Neural cell (in vitro differentiated cells): ENCODE measurements at regions not wholly inside any gene's neighbourhood (a gene's known extent, or its start where the extent isn't known, plus 50 kb on each side); places are given as distances from the start of the nearest gene placed in this dataset.

Source experiments
- H2AFZ ChIP-seq: fragments of 200-600, 300-800 bp; sonication (generic), shearing (Covaris generic); 2 replicates; pipeline ENCODE4 v1.6.0; 2014; ENCODE audit warnings: low read depth, mild to moderate bottlenecking, antibody characterized with exemption, low read length, moderate library complexity
- H3F3A ChIP-seq: fragments of 200-600 bp; shearing (Covaris generic); 2 replicates; pipeline ENCODE4 v1.6.1; 2016; ENCODE audit warnings: mild to moderate bottlenecking, moderate library complexity, mixed read lengths, antibody characterized with exemption, low read length; ENCODE audit not compliant: insufficient read depth, poor library complexity, severe bottlenecking
- H3K27ac ChIP-seq: fragments of 200-600, 300-800 bp; sonication (generic), shearing (Covaris generic); 2 replicates; pipeline ENCODE4 v1.5.1; 2014; ENCODE audit warnings: mild to moderate bottlenecking, low read length, moderate library complexity
- H3K27me3 ChIP-seq: fragments of 300-800, 200-600 bp; sonication (generic), shearing (Covaris generic); 2 replicates; pipeline ENCODE4 v1.6.0; 2014; ENCODE audit warnings: mild to moderate bottlenecking, low read depth, low read length, moderate library complexity; ENCODE audit not compliant: insufficient read depth
- H3K36me3 ChIP-seq: fragments of 300-800, 200-600 bp; sonication (generic), shearing (Covaris generic); 2 replicates; pipeline ENCODE4 v1.5.1; 2014; ENCODE audit warnings: mild to moderate bottlenecking, antibody characterized with exemption, low read length, moderate library complexity; ENCODE audit not compliant: insufficient read depth
- H3K4me2 ChIP-seq: fragments of 300-800, 200-600 bp; sonication (generic), shearing (Covaris generic); 2 replicates; pipeline ENCODE4 v1.6.0; 2014; ENCODE audit warnings: mild to moderate bottlenecking, low read length
- H3K4me3 ChIP-seq: fragments of 300-800, 200-600 bp; sonication (generic), shearing (Covaris generic); 2 replicates; pipeline ENCODE4 v1.5.1; 2014; ENCODE audit warnings: mild to moderate bottlenecking, low read length, moderate library complexity
- H3K79me2 ChIP-seq: fragments of 200-600 bp; shearing (Covaris generic); replicated peaks from 2 replicates; pipeline ENCODE4 v1.6.0; 2014; ENCODE audit warnings: mild to moderate bottlenecking, low read length, moderate library complexity; ENCODE audit not compliant: insufficient read depth
- H3K9ac ChIP-seq: fragments of 300-800, 200-600 bp; sonication (generic), shearing (Covaris generic); 2 replicates; pipeline ENCODE4 v1.6.1; 2016; ENCODE audit warnings: mild to moderate bottlenecking, low read length, mixed read lengths
- H3K9me2 ChIP-seq: fragments of 200-600 bp; shearing (Covaris generic); 2 replicates; pipeline ENCODE4 v1.6.1; 2016; ENCODE audit warnings: mild to moderate bottlenecking, low read length, mixed read lengths; ENCODE audit not compliant: insufficient read depth
- H3K9me3 ChIP-seq: fragments of 200-600, 300-800 bp; sonication (generic), shearing (Covaris generic); 2 replicates; pipeline ENCODE4 v1.6.1; 2016; ENCODE audit warnings: mild to moderate bottlenecking, mixed run types, low read length, moderate library complexity, mixed read lengths
- H4K20me1 ChIP-seq: fragments of 200-600 bp; shearing (Covaris generic); 2 replicates; pipeline ENCODE4 v1.6.1; 2016; ENCODE audit warnings: mild to moderate bottlenecking, mixed run types; ENCODE audit not compliant: insufficient read depth
- CTCF ChIP-seq: fragments of 450-650 bp; IDR thresholded peaks from 2 replicates; pipeline ENCODE4 v1.5.1; 2014; ENCODE audit warnings: antibody characterized with exemption, mild to moderate bottlenecking, moderate library complexity; ENCODE audit not compliant: poor library complexity, severe bottlenecking
- EP300 ChIP-seq: fragments of 450-650 bp; conservative IDR thresholded peaks from 2 replicates; pipeline ENCODE4 v1.6.1; 2014; ENCODE audit warnings: antibody characterized with exemption, mild to moderate bottlenecking, moderate library complexity; ENCODE audit not compliant: poor library complexity, severe bottlenecking
- EZH2 ChIP-seq: fragments of 200-600, 300-800 bp; shearing (Covaris generic), sonication (generic); IDR thresholded peaks from 2 replicates; pipeline ENCODE4 v1.6.1; 2014; ENCODE audit warnings: antibody characterized with exemption, low read length, borderline replicate concordance, mild to moderate bottlenecking; ENCODE audit not compliant: insufficient read depth, poor library complexity, severe bottlenecking
- MXI1 ChIP-seq: fragments of 450-650 bp; conservative IDR thresholded peaks from 2 replicates; pipeline ENCODE4 v1.6.1; 2014; ENCODE audit warnings: antibody characterized with exemption, mild to moderate bottlenecking; ENCODE audit not compliant: poor library complexity, severe bottlenecking
- POLR2AphosphoS5 ChIP-seq: IDR thresholded peaks from 2 replicates; pipeline ENCODE4 v1.6.1; 2012
- RAD21 ChIP-seq: fragments of 450-650 bp; conservative IDR thresholded peaks from 2 replicates; pipeline ENCODE4 v1.6.1; 2014; ENCODE audit warnings: antibody characterized with exemption, mild to moderate bottlenecking, moderate library complexity
- REST ChIP-seq: IDR thresholded peaks from 2 replicates; pipeline ENCODE4 v1.6.1; 2012; ENCODE audit warnings: borderline replicate concordance
- SMC3 ChIP-seq: fragments of 450-650 bp; conservative IDR thresholded peaks from 2 replicates; pipeline ENCODE4 v1.6.1; 2014; ENCODE audit warnings: antibody characterized with exemption, mild to moderate bottlenecking, moderate library complexity; ENCODE audit not compliant: poor library complexity
- TAF1 ChIP-seq: IDR thresholded peaks from 2 replicates; pipeline ENCODE4 v1.6.1; 2012; ENCODE audit warnings: low read depth

GRCh38 chr7:68272507-68272906, 1275.9 kb downstream of the TYW1 start:
- no peaks in the 10 kb centered on the region for H3K9me2 ChIP-seq
- H3K36me3 ChIP-seq, result no peaks in the 10 kb centered on the region
- no peaks in the 10 kb centered on the region for H4K20me1 ChIP-seq
- TF ChIP-seq REST, result no peak
- H3F3A ChIP-seq, result no peaks in the 10 kb centered on the region
- H3K9ac ChIP-seq, result no peak overlapping the region
- H3K4me2 ChIP-seq, result no peak overlapping the region
- no peak overlapping the region for H3K27ac ChIP-seq
- H3K27me3 ChIP-seq, result no peaks in the 10 kb centered on the region
- H3K9me3 ChIP-seq, result no peaks in the 10 kb centered on the region
- H3K4me3 ChIP-seq, result no peak overlapping the region
- no peak overlapping the region for H2AFZ ChIP-seq
- no peaks in the 10 kb centered on the region for H3K79me2 ChIP-seq

GRCh38 chr7:68276725-68277124, 1280.1 kb downstream of the TYW1 start:
- Histone ChIP-seq H3K9me3 (no peaks in the 10 kb centered on the region), H3K36me3 (no peaks in the 10 kb centered on the region), H3K9me2 (no peaks in the 10 kb centered on the region), H4K20me1 (no peaks in the 10 kb centered on the region), H2AFZ (no peak overlapping the region), H3K4me2 (no peak overlapping the region), H3F3A (no peaks in the 10 kb centered on the region), H3K27me3 (no peaks in the 10 kb centered on the region), H3K9ac (no peak overlapping the region), H3K79me2 (no peaks in the 10 kb centered on the region), H3K27ac (no peak overlapping the region), H3K4me3 (no peak overlapping the region)
- no peak for TF ChIP-seq EZH2
- no peak for TF ChIP-seq REST

GRCh38 chr7:68279827-68280400, 1283.3 kb downstream of the TYW1 start:
- H2AFZ ChIP-seq, result no peak overlapping the region
- H3K9me2 ChIP-seq, result no peaks in the 10 kb centered on the region
- TF ChIP-seq RAD21 (no peak), MXI1 (no peak), CTCF (no peak), POLR2AphosphoS5 (no peak), EP300 (no peak), EZH2 (no peak), TAF1 (no peak), REST (no peak), SMC3 (no peak)
- H4K20me1 ChIP-seq, result no peaks in the 10 kb centered on the region
- H3K4me2 ChIP-seq, result no peak overlapping the region
- no peak overlapping the region for H3K9ac ChIP-seq
- H3K27me3 ChIP-seq, result no peaks in the 10 kb centered on the region
- H3K79me2 ChIP-seq, result no peaks in the 10 kb centered on the region
- H3K36me3 ChIP-seq, result no peaks in the 10 kb centered on the region
- no peak overlapping the region for H3K4me3 ChIP-seq
- no peaks in the 10 kb centered on the region for H3F3A ChIP-seq
- H3K27ac ChIP-seq, result no peak overlapping the region
- H3K9me3 ChIP-seq, result no peaks in the 10 kb centered on the region
